Astrocyte (in vitro differentiated cells and primary cell): ENCODE measurements at regions not wholly inside any gene's neighbourhood (a gene's known extent, or its start where the extent isn't known, plus 50 kb on each side); places are given as distances from the start of the nearest gene placed in this dataset.
"Not testable (repeated sequence)": the region's sequence is repeated elsewhere in the genome, so short reads cannot be mapped to it uniquely, and the experiment has no call there.

Experiments used
- DNase-seq: peaks from one replicate; pipeline ENCODE4 v3.0.0-alpha.2; 2010; ENCODE audit warnings: low read depth
- FAIRE-seq: peaks from 2 replicates; lab custom pipeline; 2011; peaks lifted over from hg19 to GRCh38; lab: Jason Lieb, UNC
- H2AFZ ChIP-seq: 2 replicates; pipeline ENCODE4 v1.6.0; 2012; ENCODE audit warnings: low read depth, low read length, inconsistent platforms
- H3K27ac ChIP-seq: 2 replicates; pipeline ENCODE4 v1.5.1; 2011; ENCODE audit warnings: low read depth, low read length, inconsistent platforms
- H3K27me3 ChIP-seq: 2 replicates; pipeline ENCODE4 v1.6.0; 2011; ENCODE audit warnings: low read length, inconsistent platforms; ENCODE audit not compliant: insufficient read depth
- H3K36me3 ChIP-seq: 2 replicates; pipeline ENCODE4 v1.5.1; 2011; ENCODE audit warnings: low read length, inconsistent platforms; ENCODE audit not compliant: insufficient read depth
- H3K4me1 ChIP-seq: 2 replicates; pipeline ENCODE4 v1.5.1; 2011; ENCODE audit warnings: low read length, inconsistent platforms; ENCODE audit not compliant: insufficient read depth
- H3K4me2 ChIP-seq: 2 replicates; pipeline ENCODE4 v1.6.0; 2012; ENCODE audit warnings: low read length, inconsistent platforms
- H3K4me3 ChIP-seq: 2 replicates; pipeline ENCODE4 v1.5.1; 2011; ENCODE audit warnings: low read depth, mild to moderate bottlenecking, low read length, inconsistent platforms; ENCODE audit not compliant: insufficient read depth
- H3K79me2 ChIP-seq: 2 replicates; pipeline ENCODE4 v1.6.0; 2012; ENCODE audit warnings: mild to moderate bottlenecking, low read length, inconsistent platforms; ENCODE audit not compliant: insufficient read depth
- H3K9ac ChIP-seq: 2 replicates; pipeline ENCODE4 v1.6.0; 2012; ENCODE audit warnings: mild to moderate bottlenecking, low read length, inconsistent platforms
- H3K9me3 ChIP-seq: 2 replicates; pipeline ENCODE4 v1.5.1; 2012; ENCODE audit warnings: low read depth, mild to moderate bottlenecking, low read length, inconsistent platforms; ENCODE audit not compliant: insufficient read depth
- H4K20me1 ChIP-seq: 2 replicates; pipeline ENCODE4 v1.6.0; 2012; ENCODE audit warnings: low read length, inconsistent platforms; ENCODE audit not compliant: insufficient read depth
- H3K27ac Mint-ChIP-seq: one replicate; pipeline ENCODE4 v1.8.0; 2021; ENCODE audit warnings: mild to moderate bottlenecking, mixed read lengths; ENCODE audit not compliant: unreplicated experiment
- H3K27me3 Mint-ChIP-seq: one replicate; pipeline ENCODE4 v1.8.0; 2021; ENCODE audit warnings: low read depth, mixed read lengths; ENCODE audit not compliant: unreplicated experiment
- H3K36me3 Mint-ChIP-seq: one replicate; pipeline ENCODE4 v1.8.0; 2021; ENCODE audit warnings: low read depth, mixed read lengths; ENCODE audit not compliant: unreplicated experiment
- H3K4me1 Mint-ChIP-seq: one replicate; pipeline ENCODE4 v1.8.0; 2021; ENCODE audit warnings: low read depth, mixed read lengths; ENCODE audit not compliant: unreplicated experiment
- H3K4me3 Mint-ChIP-seq: one replicate; pipeline ENCODE4 v1.8.0; 2021; ENCODE audit warnings: mild to moderate bottlenecking, moderate library complexity, mixed read lengths; ENCODE audit not compliant: unreplicated experiment
- H3K9me3 Mint-ChIP-seq: one replicate; pipeline ENCODE4 v1.8.0; 2021; ENCODE audit warnings: mild to moderate bottlenecking, mixed read lengths; ENCODE audit not compliant: unreplicated experiment
- CTCF ChIP-seq: IDR thresholded peaks from 2 replicates; pipeline ENCODE4 v1.5.1; 2011; ENCODE audit warnings: low read depth, mild to moderate bottlenecking, inconsistent platforms, low read length, moderate library complexity; ENCODE audit not compliant: insufficient read depth
- EZH2 ChIP-seq: IDR thresholded peaks from 2 replicates; pipeline ENCODE4 v1.6.1; 2012; ENCODE audit warnings: mild to moderate bottlenecking, low read length, inconsistent platforms; ENCODE audit not compliant: insufficient read depth

GRCh38 chr3:75296858-75297257 is 367.3 kb upstream of the FRG2C start:
- Histone ChIP-seq H3K27ac (no peak overlapping the region), H3K27me3 (peaks cover 3% of the 10 kb centered on the region), H3K36me3 (no peaks in the 10 kb centered on the region), H3K4me2 (no peak overlapping the region), H4K20me1 (no peaks in the 10 kb centered on the region), H3K9me3 (peaks cover 2% of the 10 kb centered on the region), H3K9ac (no peak overlapping the region), H2AFZ (no peak overlapping the region), H3K4me3 (no peak overlapping the region), H3K79me2 (no peaks in the 10 kb centered on the region), H3K4me1 (no peaks in the 10 kb centered on the region)
- Mint-ChIP-seq H3K27ac (no peak overlapping the region), H3K4me3 (no peak overlapping the region), H3K9me3 (peaks cover 6% of the 10 kb centered on the region), H3K27me3 (no peaks in the 10 kb centered on the region), H3K36me3 (no peaks in the 10 kb centered on the region), H3K4me1 (peaks cover 5% of the 10 kb centered on the region)
- TF ChIP-seq EZH2 (no peak), CTCF (no peak)
- FAIRE-seq (no peak), DNase-seq (no peak)

- Histone ChIP-seq H3K4me2 (no peak overlapping the region), H2AFZ (no peak overlapping the region), H3K27ac (no peak overlapping the region), H3K4me3 (no peak overlapping the region), H4K20me1 (no peaks in the 10 kb centered on the region), H3K9me3 (peaks cover 2% of the 10 kb centered on the region), H3K79me2 (no peaks in the 10 kb centered on the region), H3K36me3 (no peaks in the 10 kb centered on the region), H3K27me3 (peaks cover 3% of the 10 kb centered on the region), H3K4me1 (no peaks in the 10 kb centered on the region), H3K9ac (no peak overlapping the region)
- Mint-ChIP-seq H3K36me3 (no peaks in the 10 kb centered on the region), H3K27ac (no peak overlapping the region), H3K4me3 (no peak overlapping the region), H3K9me3 (peaks cover 6% of the 10 kb centered on the region), H3K27me3 (peaks cover 3% of the 10 kb centered on the region), H3K4me1 (no peaks in the 10 kb centered on the region)
- TF ChIP-seq CTCF (no peak), EZH2 (no peak)
- DNase-seq: no peak
- FAIRE-seq: no peak
Observed at GRCh38 chr3:75300606-75301005, 363.5 kb upstream of the FRG2C start.

- not testable (repeated sequence) for H3K9ac ChIP-seq, FAIRE-seq, H3K9me3 Mint-ChIP-seq
Observed at GRCh38 chr3:75301050-75301449, 363.1 kb upstream of the FRG2C start.

More at GRCh38 chr3:75301050-75301449, 363.1 kb upstream of the FRG2C start:
- H3K27me3 ChIP-seq, H3K9me3 ChIP-seq, H3K36me3 ChIP-seq, H3K27me3 Mint-ChIP-seq, H2AFZ ChIP-seq, H3K4me2 ChIP-seq, H3K4me1 Mint-ChIP-seq, H3K4me3 Mint-ChIP-seq, H4K20me1 ChIP-seq, H3K27ac ChIP-seq, H3K79me2 ChIP-seq, H3K27ac Mint-ChIP-seq, H3K4me1 ChIP-seq, H3K36me3 Mint-ChIP-seq, DNase-seq, H3K4me3 ChIP-seq: not testable (repeated sequence)
